HG02798 (cell line): ENCODE measurements at regions not wholly inside any gene's neighbourhood (a gene's known extent, or its start where the extent isn't known, plus 50 kb on each side); places are given as distances from the start of the nearest gene placed in this dataset.
"Not testable (repeated sequence)": the region's sequence is repeated elsewhere in the genome, so short reads cannot be mapped to it uniquely, and the experiment has no call there.

Source experiments
- ATAC-seq: cut with Tn5 transposase; IDR thresholded peaks from one replicate; pipeline ENCODE4 v1.9.1; 2021; ENCODE audit warnings: mild to moderate bottlenecking; ENCODE audit not compliant: unreplicated experiment, poor library complexity

DNA sequence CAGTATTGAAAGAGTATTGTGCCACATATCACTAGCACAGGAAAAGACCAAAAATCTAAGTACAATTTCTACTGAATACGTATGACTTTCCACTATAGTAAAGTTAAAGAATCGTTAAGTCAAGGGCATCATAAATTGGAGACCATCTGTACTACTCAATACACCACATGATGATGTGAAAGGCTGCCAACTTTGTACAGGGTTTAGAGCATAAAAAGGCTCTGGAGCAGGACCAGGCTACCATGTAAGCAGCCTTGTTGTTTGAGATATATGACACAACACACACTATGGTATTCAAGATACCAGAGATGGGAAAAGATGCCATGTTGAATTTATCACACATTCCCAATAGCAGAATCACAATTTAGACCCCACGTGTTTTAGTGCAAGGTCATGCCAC is 294.9 kb upstream of the TRPC5 start:
- ATAC-seq: no peak

DNA sequence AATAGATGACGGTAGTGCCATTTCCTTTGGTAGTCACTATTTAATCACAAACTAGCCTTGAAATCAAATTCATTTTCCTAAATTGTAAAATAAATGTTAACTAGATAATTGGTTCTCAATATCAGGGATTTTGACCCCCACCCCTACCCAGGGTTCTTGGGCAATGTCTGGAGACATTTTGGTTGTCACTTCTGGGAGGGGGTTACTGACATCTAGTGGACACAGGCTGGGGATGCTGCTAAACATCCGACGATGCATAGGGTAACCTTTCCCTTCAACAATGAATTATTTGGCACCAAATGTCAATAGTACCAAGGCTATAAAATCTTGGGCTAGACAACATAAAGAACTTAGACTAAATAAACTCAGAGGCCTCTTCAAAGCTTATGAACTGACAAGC is 285.8 kb upstream of the TRPC5 start:
- no peak for ATAC-seq

DNA sequence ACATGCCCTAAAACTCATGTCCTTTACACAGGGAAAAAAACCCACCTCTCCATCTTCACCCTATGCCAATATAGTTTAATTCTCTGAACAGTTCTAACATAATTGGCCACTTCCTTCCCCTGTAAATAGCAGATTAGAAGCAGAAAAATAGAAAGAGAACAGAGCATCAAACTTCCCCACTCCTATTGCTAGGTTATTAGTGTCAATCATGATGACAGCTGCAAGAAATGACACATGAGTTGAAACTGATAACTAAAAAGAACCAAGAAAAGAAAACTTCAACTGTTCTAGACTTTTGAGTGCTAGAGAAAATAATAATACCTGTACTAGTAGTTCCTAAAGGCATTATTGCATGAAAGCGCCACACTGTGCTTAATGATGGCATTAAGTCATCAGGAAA is 284.5 kb upstream of the TRPC5 start:
- no peak for ATAC-seq

DNA sequence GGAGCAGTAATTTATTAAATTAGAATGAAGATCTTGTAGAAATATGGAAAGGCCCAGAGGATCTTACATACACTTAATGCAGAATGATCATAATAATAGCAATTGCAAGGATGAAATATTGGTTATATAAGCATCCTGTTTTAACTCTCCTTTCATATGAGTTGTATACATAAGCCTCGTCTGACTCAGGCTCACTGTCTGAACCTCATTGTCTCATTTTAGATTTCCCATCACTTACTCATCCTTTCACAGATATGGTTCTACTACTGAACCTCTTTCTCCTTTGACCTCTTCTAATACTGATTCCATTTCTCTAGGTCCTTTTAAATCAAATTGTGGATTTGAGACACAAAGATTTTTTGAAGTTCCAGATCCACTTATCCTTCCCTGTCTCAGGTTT is 277.3 kb upstream of the TRPC5 start:
- no peak for ATAC-seq

DNA sequence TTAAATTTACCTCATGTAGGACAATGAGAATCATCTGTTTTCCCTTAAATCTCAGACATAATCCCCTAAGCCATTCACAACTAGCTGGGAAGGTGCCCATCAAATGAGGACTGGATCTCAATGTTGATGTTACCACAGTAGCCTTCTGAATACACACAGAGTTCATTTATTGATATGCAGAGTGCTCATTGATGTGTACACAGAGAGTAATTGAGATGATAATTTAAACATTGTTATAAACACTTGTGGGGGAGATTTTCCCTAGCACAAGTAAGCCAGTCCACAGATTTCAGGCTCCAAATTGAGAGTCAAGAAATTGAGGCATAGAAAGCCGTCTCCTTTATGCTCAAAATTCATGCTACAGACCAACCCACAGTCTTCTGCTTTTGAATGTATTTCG is 273.4 kb upstream of the TRPC5 start:
- ATAC-seq: no peak

DNA sequence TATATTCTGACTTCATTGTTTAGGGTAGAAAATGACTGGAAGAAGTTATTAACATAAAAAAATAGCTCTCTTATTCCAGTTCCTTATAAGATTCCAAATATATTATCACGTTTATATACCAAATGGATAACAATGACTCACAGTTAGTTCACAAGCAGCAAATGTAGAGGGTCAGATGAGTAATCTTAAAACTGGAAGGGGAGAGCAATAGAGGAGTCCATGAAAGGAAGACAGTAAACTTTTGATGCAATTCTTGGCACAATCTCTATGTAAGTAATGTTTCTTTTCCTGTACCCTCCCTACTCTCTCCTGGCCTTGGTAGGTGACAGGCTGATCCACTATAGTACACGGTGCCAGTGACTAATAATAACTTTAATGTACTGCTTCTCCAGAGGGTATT is 259.0 kb upstream of the TRPC5 start:
- no peak for ATAC-seq

DNA sequence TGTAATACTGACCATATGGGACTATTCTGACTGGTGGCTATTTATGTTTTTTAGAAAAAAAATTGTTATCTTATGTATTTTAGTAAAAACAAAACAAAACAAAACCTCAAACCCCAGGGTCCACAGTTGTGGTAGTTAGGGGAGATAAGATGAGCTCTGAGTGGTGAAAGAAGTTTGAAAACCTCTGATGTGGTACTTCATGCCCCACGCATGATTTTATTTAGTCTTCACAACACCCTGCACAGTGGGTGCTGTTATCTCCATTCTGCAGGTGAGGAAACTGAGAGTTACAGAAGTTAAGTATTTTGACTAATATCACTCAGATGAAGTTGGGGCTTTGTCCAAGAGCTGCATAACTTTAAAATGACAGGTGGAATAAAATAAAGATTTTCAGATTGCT is 230.6 kb upstream of the TRPC5 start:
- ATAC-seq: no peak

DNA sequence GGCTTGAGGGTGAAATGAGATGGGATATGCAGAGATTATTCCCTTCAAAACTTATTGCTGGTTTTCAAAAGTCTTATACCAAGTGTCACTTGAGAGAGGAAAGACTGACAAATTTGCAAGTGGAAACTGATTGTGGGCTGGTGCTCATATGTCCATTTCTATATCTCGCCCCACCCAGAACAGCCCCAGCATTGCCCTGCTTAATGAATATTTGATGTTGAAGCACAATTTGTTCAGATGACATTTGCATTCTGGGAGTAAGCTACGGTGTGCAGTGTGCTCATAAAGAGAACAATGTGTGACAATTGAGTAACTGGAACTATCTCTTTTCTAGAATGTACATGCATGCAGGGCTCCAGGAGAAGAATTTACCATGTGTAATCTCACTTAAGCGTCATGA is 223.5 kb upstream of the TRPC5 start:
- ATAC-seq: no peak

DNA sequence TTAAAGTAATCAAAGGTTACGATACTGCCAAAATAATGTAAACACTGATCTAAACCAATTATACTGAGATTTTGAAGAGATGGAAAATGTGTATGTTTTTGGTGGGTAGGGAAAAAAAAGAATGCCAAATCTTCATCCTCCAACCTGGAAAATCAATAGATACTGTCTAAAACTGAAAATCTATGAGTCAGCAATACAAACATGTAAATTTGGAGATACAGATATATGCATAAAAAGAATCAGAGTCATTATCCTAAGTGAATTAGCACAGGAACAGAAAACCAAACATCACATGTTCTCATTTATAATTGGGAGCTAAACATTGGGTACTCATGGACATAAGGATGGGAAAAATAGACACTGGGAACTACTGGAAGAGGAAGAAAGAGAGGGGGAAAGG is 197.4 kb upstream of the TRPC5 start:
- ATAC-seq: no peak

DNA sequence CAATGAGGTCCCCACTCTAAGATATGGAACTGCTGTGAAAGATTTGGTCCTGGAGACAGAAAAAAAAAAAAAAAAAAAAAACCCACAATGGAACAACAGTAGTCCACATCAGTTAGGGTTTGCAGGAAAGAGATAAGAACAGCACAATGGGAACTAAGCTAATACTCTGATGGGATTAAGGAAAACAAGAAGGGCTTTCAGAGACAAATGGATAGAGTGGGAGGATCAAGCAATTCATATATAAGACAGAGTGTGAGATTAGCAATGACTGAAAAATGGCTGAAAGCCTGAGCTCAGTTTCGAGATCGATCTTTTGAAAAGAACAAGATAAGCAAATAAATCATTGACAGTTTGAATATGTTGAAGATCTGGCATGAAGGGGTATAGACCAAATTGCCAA is 188.4 kb upstream of the TRPC5 start:
- ATAC-seq: no peak

DNA sequence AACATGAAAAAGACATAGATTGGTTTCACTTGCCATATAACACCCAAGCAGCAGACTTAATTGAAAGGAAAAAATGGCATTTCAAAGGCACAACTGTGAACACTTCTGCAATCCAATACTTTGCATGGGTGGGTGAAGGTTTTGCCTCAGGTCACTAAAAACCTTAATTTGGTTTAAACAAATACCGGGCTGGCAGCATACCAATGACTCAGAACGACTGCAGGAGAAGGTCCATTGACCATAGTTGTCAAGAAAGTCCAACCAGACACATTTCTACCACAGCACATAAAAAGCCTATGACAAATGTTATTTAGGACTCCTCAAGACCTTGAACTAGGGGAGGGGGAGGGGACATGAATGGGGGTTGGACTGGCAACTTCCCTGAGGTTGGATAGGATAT is 183.6 kb upstream of the TRPC5 start:
- ATAC-seq: no peak

DNA sequence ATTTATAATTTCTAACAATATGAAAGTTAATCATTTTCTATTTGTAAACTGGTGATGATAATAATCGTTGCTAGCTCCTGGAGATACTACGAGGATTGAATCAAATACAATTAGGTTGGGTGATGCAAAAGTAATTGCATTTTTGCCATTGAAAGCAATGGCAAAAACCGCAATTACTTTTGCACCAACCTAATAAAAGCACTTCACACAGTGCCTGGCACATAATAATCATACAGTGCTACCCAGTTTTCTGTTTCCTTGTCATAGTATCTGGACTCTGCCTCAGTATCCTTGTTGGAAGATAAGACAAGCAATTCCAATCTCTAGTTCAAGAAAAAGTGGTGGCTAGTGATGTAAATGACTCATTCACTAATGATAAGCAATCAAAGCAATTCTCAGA is 176.8 kb upstream of the TRPC5 start:
- ATAC-seq: no peak

DNA sequence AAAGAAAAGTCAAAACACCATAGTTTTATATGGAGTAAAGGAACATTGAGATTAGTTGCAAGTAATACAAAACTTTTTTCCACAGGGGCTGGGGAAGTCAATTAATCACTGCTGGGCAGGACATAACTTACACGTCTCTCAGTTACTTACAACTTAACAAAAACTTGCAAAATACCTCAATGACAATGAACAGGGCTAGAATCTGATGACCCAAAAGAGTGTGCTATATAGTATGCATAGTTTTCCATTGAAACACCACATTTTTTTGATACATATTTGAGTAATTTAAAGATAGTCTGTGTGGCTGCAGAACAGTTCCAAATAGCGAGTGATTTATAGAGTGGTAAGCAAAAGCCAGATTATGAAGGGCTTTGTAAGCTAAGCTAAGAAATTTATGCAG is 172.3 kb upstream of the TRPC5 start:
- no peak for ATAC-seq

DNA sequence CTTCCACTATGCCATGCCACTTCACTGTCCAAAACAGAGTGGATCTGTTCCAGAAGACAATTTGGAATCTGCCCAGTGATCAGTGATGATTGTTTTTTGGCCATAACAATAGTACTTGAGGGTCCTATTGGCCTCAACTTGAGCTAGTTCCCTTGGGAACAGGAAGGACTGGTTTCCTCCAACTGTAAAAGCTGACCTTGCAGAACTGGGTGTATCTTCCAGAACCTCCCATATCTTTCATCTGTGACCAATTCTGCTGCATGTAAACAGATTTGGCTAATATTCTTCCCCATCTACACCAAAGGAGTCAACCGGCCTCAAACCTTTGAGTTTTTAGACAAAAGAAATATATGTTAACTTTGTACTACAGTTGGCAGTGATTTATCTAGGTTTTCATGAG is 165.1 kb upstream of the TRPC5 start:
- ATAC-seq: no peak

DNA sequence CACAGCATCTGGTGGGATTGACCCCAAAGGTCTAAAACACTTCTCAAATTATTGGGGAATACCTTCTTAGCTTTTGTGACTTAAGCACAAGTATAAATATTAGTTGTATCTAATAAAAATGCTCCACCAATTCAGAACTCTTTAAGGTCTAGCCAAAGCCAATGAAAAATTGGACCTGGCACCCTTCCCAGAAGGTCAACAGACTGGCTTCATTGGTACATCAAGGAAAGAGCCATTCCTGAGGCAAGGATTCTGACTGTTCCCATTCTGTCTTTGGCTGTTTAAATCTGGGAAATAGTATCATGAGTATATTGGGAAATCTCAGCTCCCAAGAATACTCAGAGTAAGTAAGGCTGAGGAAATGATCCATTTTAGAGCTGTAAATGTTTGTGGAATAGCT is 153.0 kb upstream of the TRPC5 start:
- ATAC-seq: no peak

DNA sequence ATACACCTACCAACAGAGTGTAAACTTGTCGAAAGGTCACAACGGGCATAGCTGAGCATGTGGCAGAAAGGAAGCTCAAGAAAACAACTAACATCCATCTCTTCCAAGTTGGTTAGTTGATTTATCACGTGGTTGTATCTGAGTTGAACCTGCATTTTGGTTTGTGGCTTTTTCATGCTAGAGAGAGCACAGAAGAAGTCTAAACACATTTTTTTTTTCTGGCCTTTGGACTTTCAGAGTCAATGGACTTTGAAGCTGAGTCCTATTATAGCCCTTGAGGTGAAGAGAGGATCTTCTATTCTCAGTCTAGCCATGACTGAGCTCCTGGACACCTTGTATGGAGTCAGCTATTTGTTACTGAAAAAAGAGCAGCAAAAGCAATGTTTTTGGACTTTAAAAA is 150.6 kb upstream of the TRPC5 start:
- peak; percentile 72 for ATAC-seq

DNA sequence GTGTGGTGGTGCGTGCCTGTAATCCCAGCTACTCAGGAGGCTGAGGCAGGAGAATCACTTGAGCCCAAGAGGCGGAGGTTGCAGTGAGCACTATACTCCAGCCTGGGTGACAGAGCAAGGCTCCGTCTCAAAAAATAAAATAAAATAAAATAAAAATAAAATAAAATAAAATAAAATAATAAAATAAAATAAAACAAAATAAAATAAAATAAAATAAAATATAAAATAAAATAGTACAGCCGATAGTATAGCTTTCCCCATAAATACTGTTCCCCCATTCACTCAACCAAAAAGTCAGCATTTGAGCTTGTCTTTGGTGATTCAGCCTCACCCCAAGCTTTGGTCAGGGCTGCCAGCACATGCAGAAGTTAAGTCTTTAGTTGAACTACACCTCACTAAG is 144.2 kb upstream of the TRPC5 start:
- not testable (repeated sequence) for ATAC-seq

DNA sequence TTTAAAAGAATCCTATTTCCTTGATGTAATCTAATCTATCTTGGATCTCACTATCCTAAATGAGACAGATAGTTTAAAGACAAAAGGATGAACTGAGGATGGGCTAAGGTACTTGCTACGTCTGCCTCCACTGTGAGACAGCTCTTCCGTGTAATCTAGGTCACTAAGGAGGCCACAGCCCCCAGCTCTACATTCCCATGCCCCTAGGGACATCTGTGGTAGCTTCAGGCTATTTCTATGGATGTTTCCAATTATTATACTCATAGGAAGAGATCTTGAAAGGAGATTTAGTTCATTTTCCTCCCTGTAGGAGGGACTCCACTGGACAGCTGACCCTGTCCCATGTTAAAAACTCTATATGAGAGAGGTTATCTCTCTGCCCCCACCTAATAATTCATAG is 140.8 kb upstream of the TRPC5 start:
- ATAC-seq: no peak

DNA sequence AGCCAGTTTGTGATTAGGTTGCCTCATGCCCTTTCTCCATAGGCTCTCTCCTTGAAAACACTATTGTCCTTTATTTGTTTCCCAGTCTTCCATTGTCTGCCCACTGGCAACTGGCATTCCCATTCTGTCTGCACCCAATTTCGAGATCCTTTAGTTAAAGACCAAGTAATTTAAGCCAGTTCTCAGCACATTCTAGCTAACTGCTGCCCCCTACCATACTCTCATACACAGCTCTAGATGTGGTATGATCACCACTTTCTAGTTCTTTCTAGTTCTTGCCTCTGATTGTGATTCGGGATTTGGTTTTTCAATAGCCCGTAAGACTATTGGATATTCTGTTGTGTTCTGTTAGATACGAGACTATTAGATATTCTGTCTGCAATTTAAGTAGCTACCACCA is 135.8 kb upstream of the TRPC5 start:
- no peak for ATAC-seq

DNA sequence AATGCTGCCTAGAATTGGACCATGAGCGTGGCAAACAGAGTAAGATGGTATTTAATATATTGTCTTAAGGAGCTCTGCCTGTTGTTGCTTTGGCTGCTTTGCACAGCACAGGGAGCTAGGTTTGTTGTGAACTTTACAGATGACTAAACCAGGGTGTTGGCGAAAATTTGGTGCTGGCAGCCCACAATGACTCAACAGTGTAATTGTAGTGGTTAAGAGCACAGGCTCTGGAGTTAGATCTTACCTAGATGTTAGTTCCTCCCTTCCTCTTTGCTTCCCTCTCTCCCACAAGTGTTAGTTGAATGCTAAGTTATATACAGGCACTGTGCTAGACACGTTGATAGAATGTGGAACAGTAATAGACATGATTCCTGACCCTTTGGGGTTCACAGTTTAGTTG is 128.9 kb upstream of the TRPC5 start:
- ATAC-seq: peak; percentile 50

DNA sequence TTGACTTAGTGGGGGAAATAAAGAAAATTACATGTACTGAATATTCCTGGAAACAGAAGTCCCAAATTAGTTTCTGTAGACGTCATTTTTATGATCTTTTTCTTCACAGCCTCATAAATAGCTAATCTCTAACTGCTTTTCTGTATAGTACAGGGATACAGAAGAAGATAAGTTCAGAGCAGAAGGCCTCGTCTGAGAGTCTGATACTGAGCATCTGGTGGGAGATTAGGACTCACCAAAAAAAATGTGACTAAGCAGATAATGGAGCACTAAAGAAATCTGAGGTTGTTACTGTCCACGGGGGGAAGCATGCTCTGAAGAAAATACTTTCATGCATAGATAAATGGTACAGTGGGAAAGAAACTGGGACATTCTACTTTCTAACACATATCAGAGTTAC is 115.3 kb upstream of the TRPC5 start:
- no peak for ATAC-seq

DNA sequence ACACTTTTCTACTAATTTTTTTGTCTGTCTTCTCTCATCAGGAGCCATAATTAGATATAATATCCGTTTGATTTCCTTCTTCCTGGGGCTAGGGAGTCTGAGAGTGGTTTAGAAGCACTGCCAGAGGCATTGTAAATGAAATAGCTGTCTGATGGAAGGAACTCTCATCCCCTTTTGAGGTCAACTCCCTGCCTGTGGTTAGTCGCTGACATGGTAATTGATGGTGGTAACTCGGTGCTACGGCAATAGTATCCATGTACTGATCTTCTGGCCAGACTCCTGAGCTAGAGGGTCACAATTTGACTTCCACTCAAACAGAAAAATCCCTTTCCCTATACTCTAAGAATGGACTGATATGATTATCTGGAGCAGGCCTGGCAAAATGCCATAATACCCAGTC is 108.1 kb upstream of the TRPC5 start:
- ATAC-seq: no peak

DNA sequence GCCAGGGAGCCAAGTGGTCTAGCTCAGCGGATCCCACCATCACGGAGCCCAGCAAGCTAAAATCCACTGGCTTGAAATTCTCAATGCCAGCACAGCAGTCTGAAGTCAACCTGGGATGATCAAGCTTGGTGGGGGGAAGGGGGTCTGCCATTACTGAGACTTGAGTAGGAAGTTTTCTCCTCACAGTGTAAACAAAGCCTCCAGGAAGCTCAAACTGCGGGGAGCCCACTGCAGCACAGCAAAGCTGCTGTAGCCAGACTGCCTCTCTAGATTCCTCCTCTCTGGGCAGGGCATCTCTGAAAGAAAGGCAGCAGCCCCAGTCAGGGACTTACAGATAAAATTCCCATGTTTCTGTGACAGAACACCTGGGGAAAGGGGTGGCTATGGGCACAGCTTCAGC is 98.8 kb upstream of the TRPC5 start:
- not testable (repeated sequence) for ATAC-seq

DNA sequence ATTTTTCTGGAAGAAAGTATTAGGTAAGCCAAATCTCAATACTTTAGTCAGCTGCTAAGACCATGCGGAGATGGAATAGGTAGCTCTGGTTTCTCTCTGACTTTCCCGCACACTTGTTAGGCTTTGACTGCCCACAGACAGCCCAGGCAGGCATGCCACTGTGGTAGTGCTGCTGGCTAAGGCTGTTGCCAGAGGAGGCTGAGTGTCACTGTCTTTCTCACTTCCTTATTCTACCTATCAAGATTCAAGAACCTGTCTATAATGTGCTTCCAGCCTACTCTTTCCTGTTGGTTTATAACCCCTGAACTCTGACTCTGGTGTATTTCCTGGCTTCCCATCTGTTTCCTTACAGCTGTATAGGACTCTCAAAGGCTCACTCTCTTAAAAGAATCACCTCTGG is 81.8 kb upstream of the TRPC5 start:
- peak; percentile 57 for ATAC-seq
